Neural cell (in vitro differentiated cells): ENCODE measurements at regions not wholly inside any gene's neighbourhood (a gene's known extent, or its start where the extent isn't known, plus 50 kb on each side); places are given as distances from the start of the nearest gene placed in this dataset.

Experiments
- CTCF ChIP-seq: fragments of 450-650 bp; IDR thresholded peaks from 2 replicates; pipeline ENCODE4 v1.5.1; 2014; ENCODE audit warnings: antibody characterized with exemption, mild to moderate bottlenecking, moderate library complexity; ENCODE audit not compliant: poor library complexity, severe bottlenecking
- EP300 ChIP-seq: fragments of 450-650 bp; conservative IDR thresholded peaks from 2 replicates; pipeline ENCODE4 v1.6.1; 2014; ENCODE audit warnings: antibody characterized with exemption, mild to moderate bottlenecking, moderate library complexity; ENCODE audit not compliant: poor library complexity, severe bottlenecking
- EZH2 ChIP-seq: fragments of 200-600, 300-800 bp; shearing (Covaris generic), sonication (generic); IDR thresholded peaks from 2 replicates; pipeline ENCODE4 v1.6.1; 2014; ENCODE audit warnings: antibody characterized with exemption, low read length, borderline replicate concordance, mild to moderate bottlenecking; ENCODE audit not compliant: insufficient read depth, poor library complexity, severe bottlenecking
- POLR2AphosphoS5 ChIP-seq: IDR thresholded peaks from 2 replicates; pipeline ENCODE4 v1.6.1; 2012
- RAD21 ChIP-seq: fragments of 450-650 bp; conservative IDR thresholded peaks from 2 replicates; pipeline ENCODE4 v1.6.1; 2014; ENCODE audit warnings: antibody characterized with exemption, mild to moderate bottlenecking, moderate library complexity
- REST ChIP-seq: IDR thresholded peaks from 2 replicates; pipeline ENCODE4 v1.6.1; 2012; ENCODE audit warnings: borderline replicate concordance
- SMC3 ChIP-seq: fragments of 450-650 bp; conservative IDR thresholded peaks from 2 replicates; pipeline ENCODE4 v1.6.1; 2014; ENCODE audit warnings: antibody characterized with exemption, mild to moderate bottlenecking, moderate library complexity; ENCODE audit not compliant: poor library complexity
- TAF1 ChIP-seq: IDR thresholded peaks from 2 replicates; pipeline ENCODE4 v1.6.1; 2012; ENCODE audit warnings: low read depth

- TF ChIP-seq CTCF (no peak), EZH2 (no peak), POLR2AphosphoS5 (no peak), REST (no peak), EP300 (no peak), RAD21 (no peak), SMC3 (no peak), TAF1 (no peak)
Observed at GRCh38 chr5:39475881-39476842, 51.4 kb upstream of the DAB2 start.
